Karpas-422 (cell line): ENCODE measurements at regions not wholly inside any gene's neighbourhood (a gene's known extent, or its start where the extent isn't known, plus 50 kb on each side); places are given as distances from the start of the nearest gene placed in this dataset.

ENCODE experiments used
- DNase-seq: peaks from one replicate; pipeline ENCODE4 v3.0.0-alpha.2; 2015
- H2AFZ ChIP-seq: fragments of 200-600 bp; sonication (generic); 2 replicates; pipeline ENCODE4 v1.6.1; 2014; ENCODE audit warnings: antibody characterized with exemption, low read length, mixed read lengths
- H3K27ac ChIP-seq: fragments of 200-600 bp; sonication (generic); 2 replicates; pipeline ENCODE4 v1.5.1; 2014; ENCODE audit warnings: mild to moderate bottlenecking, low read length, moderate library complexity
- H3K27me3 ChIP-seq: fragments of 200-600 bp; sonication (generic); 2 replicates; pipeline ENCODE4 v1.6.1; 2014; ENCODE audit warnings: low read length, mixed read lengths
- H3K36me3 ChIP-seq: fragments of 200-600 bp; sonication (generic); 2 replicates; pipeline ENCODE4 v1.6.1; 2014; ENCODE audit warnings: low read length, mixed read lengths; ENCODE audit not compliant: insufficient read depth
- H3K4me1 ChIP-seq: fragments of 200-600 bp; sonication (generic); 2 replicates; pipeline ENCODE4 v1.6.1; 2014; ENCODE audit warnings: mild to moderate bottlenecking, low read length, mixed read lengths
- H3K4me2 ChIP-seq: fragments of 200-600 bp; sonication (generic); 2 replicates; pipeline ENCODE4 v1.6.1; 2014; ENCODE audit warnings: low read length, low read depth, mild to moderate bottlenecking; ENCODE audit not compliant: poor library complexity, severe bottlenecking
- H3K4me3 ChIP-seq: fragments of 200-600 bp; sonication (generic); 2 replicates; pipeline ENCODE4 v1.5.1; 2014; ENCODE audit warnings: mild to moderate bottlenecking, antibody characterized with exemption, low read length, mixed read lengths
- H3K79me2 ChIP-seq: fragments of 200-600 bp; sonication (generic); 2 replicates; pipeline ENCODE4 v1.6.1; 2014; ENCODE audit warnings: mild to moderate bottlenecking, low read length, mixed read lengths
- H3K9ac ChIP-seq: fragments of 200-600 bp; sonication (generic); 2 replicates; pipeline ENCODE4 v1.6.0; 2014; ENCODE audit warnings: low read length
- H3K9me2 ChIP-seq: fragments of 200-600 bp; sonication (generic), shearing (Covaris generic); replicated peaks from 2 replicates; pipeline ENCODE4 v1.6.0; 2014; ENCODE audit warnings: mild to moderate bottlenecking, low read length, moderate library complexity; ENCODE audit not compliant: insufficient read depth
- H3K9me3 ChIP-seq: fragments of 300-700, 200-600 bp; sonication (generic); 2 replicates; pipeline ENCODE4 v1.6.1; 2014; ENCODE audit warnings: low read length, mixed read lengths
- H4K20me1 ChIP-seq: fragments of 200-600 bp; sonication (generic); 2 replicates; pipeline ENCODE4 v1.6.1; 2014; ENCODE audit warnings: mild to moderate bottlenecking, antibody characterized with exemption, low read length, low read depth; ENCODE audit not compliant: insufficient read depth

GRCh38 chr1:214970016-214970415 is 112.5 kb upstream of the KCNK2 start:
- Histone ChIP-seq H3K4me1 (no peaks in the 10 kb centered on the region), H3K27me3 (no peaks in the 10 kb centered on the region), H3K9ac (no peak overlapping the region), H3K9me3 (no peaks in the 10 kb centered on the region), H3K9me2 (no peaks in the 10 kb centered on the region), H3K27ac (no peak overlapping the region), H3K36me3 (no peaks in the 10 kb centered on the region), H2AFZ (no peak overlapping the region), H3K79me2 (no peaks in the 10 kb centered on the region), H4K20me1 (no peaks in the 10 kb centered on the region), H3K4me3 (no peak overlapping the region), H3K4me2 (no peak overlapping the region)
- DNase-seq: no peak

- Histone ChIP-seq H3K4me3 (no peak overlapping the region), H2AFZ (no peak overlapping the region), H3K4me2 (no peak overlapping the region), H3K36me3 (no peaks in the 10 kb centered on the region), H3K27me3 (no peaks in the 10 kb centered on the region), H3K27ac (no peak overlapping the region), H4K20me1 (no peaks in the 10 kb centered on the region), H3K9me3 (no peaks in the 10 kb centered on the region), H3K79me2 (no peaks in the 10 kb centered on the region), H3K9me2 (no peaks in the 10 kb centered on the region), H3K9ac (no peak overlapping the region), H3K4me1 (no peaks in the 10 kb centered on the region)
- DNase-seq: no peak
These were observed 111.5 kb upstream of the KCNK2 start for GRCh38 chr1:214971071-214971470.

GRCh38 chr1:214974002-214974401 is 108.5 kb upstream of the KCNK2 start:
- Histone ChIP-seq H4K20me1 (no peaks in the 10 kb centered on the region), H3K27ac (no peak overlapping the region), H3K9me2 (no peaks in the 10 kb centered on the region), H2AFZ (no peak overlapping the region), H3K9ac (no peak overlapping the region), H3K4me2 (no peak overlapping the region), H3K4me1 (no peaks in the 10 kb centered on the region), H3K79me2 (no peaks in the 10 kb centered on the region), H3K9me3 (no peaks in the 10 kb centered on the region), H3K27me3 (no peaks in the 10 kb centered on the region), H3K36me3 (no peaks in the 10 kb centered on the region), H3K4me3 (no peak overlapping the region)
- no peak for DNase-seq

GRCh38 chr1:214976665-214977064 is 105.9 kb upstream of the KCNK2 start:
- Histone ChIP-seq H3K9me3 (no peaks in the 10 kb centered on the region), H2AFZ (no peak overlapping the region), H3K9ac (no peak overlapping the region), H3K79me2 (no peaks in the 10 kb centered on the region), H3K27ac (no peak overlapping the region), H3K27me3 (no peaks in the 10 kb centered on the region), H3K4me2 (no peak overlapping the region), H3K36me3 (no peaks in the 10 kb centered on the region), H3K9me2 (no peaks in the 10 kb centered on the region), H3K4me1 (no peaks in the 10 kb centered on the region), H3K4me3 (no peak overlapping the region), H4K20me1 (no peaks in the 10 kb centered on the region)
- no peak for DNase-seq

- Histone ChIP-seq H3K27me3 (no peaks in the 10 kb centered on the region), H3K4me2 (no peak overlapping the region), H3K9me2 (no peaks in the 10 kb centered on the region), H3K9me3 (no peaks in the 10 kb centered on the region), H4K20me1 (no peaks in the 10 kb centered on the region), H3K36me3 (no peaks in the 10 kb centered on the region), H3K4me1 (no peaks in the 10 kb centered on the region), H3K9ac (no peak overlapping the region), H3K79me2 (no peaks in the 10 kb centered on the region), H3K4me3 (no peak overlapping the region), H3K27ac (no peak overlapping the region), H2AFZ (no peak overlapping the region)
- no peak for DNase-seq
These were observed 105.4 kb upstream of the KCNK2 start for GRCh38 chr1:214977110-214977509.

GRCh38 chr1:214977700-214978374 is 104.7 kb upstream of the KCNK2 start:
- Histone ChIP-seq H4K20me1 (no peaks in the 10 kb centered on the region), H3K79me2 (no peaks in the 10 kb centered on the region), H3K4me2 (no peak overlapping the region), H3K9me2 (no peaks in the 10 kb centered on the region), H3K36me3 (no peaks in the 10 kb centered on the region), H3K4me3 (no peak overlapping the region), H3K27ac (no peak overlapping the region), H3K4me1 (no peaks in the 10 kb centered on the region), H3K9ac (no peak overlapping the region), H3K27me3 (no peaks in the 10 kb centered on the region), H3K9me3 (no peaks in the 10 kb centered on the region), H2AFZ (no peak overlapping the region)
- DNase-seq: no peak

GRCh38 chr1:214979191-214979590 is 103.3 kb upstream of the KCNK2 start:
- H3K79me2 ChIP-seq: no peaks in the 10 kb centered on the region
- DNase-seq: no peak
- no peak overlapping the region for H3K27ac ChIP-seq
- H3K4me1 ChIP-seq: no peaks in the 10 kb centered on the region
- no peak overlapping the region for H2AFZ ChIP-seq
- no peaks in the 10 kb centered on the region for H4K20me1 ChIP-seq
- H3K9ac ChIP-seq: no peak overlapping the region
- no peaks in the 10 kb centered on the region for H3K9me3 ChIP-seq
- H3K4me3 ChIP-seq: no peak overlapping the region
- no peaks in the 10 kb centered on the region for H3K36me3 ChIP-seq
- no peak overlapping the region for H3K4me2 ChIP-seq
- no peaks in the 10 kb centered on the region for H3K27me3 ChIP-seq
- H3K9me2 ChIP-seq: no peaks in the 10 kb centered on the region

- no peak for DNase-seq
- H3K9me2 ChIP-seq: no peaks in the 10 kb centered on the region
- H3K27ac ChIP-seq: no peak overlapping the region
- no peak overlapping the region for H3K9ac ChIP-seq
- H3K79me2 ChIP-seq: no peaks in the 10 kb centered on the region
- no peak overlapping the region for H3K4me3 ChIP-seq
- H4K20me1 ChIP-seq: no peaks in the 10 kb centered on the region
- H3K4me1 ChIP-seq: no peaks in the 10 kb centered on the region
- H3K36me3 ChIP-seq: no peaks in the 10 kb centered on the region
- H3K27me3 ChIP-seq: no peaks in the 10 kb centered on the region
- no peak overlapping the region for H3K4me2 ChIP-seq
- no peaks in the 10 kb centered on the region for H3K9me3 ChIP-seq
- no peak overlapping the region for H2AFZ ChIP-seq
These were observed 101.6 kb upstream of the KCNK2 start for GRCh38 chr1:214980921-214981320.
